CD14-positive monocyte (primary cell): ENCODE measurements at regions not wholly inside any gene's neighbourhood (a gene's known extent, or its start where the extent isn't known, plus 50 kb on each side); places are given as distances from the start of the nearest gene placed in this dataset.

Experiments used
- DNase-seq, 3 donors: peaks; one replicate each; pipeline ENCODE4 v3.0.0-alpha.2; 2011 to 2022
- H2AFZ ChIP-seq: 2 replicates; pipeline ENCODE4 v1.6.0; 2012; ENCODE audit warnings: mild to moderate bottlenecking, low read depth, low read length, inconsistent platforms; ENCODE audit not compliant: insufficient read depth, poor library complexity, severe bottlenecking
- H3K27ac ChIP-seq, 2 donors: 1 replicate in 1 of 2; 2 replicates in 1 of 2; pipeline ENCODE4 v1.5.1; 2012 to 2013; ENCODE audit warnings: low read length in 2 of 2, control low read depth in 1 of 2, inconsistent platforms in 1 of 2, low read depth in 1 of 2, mild to moderate bottlenecking in 1 of 2
- H3K27me3 ChIP-seq, 2 donors: one replicate each; pipeline versions ENCODE4 v1.6.0 to v1.6.1; 2011 to 2013; ENCODE audit warnings: low read length in 2 of 2; ENCODE audit not compliant: control insufficient read depth in 2 of 2, insufficient read depth in 2 of 2
- H3K36me3 ChIP-seq, 2 donors: replicated peaks in 1 of 2; 1 replicate in 1 of 2; 2 replicates in 1 of 2; pipeline versions ENCODE4 v1.5.1 to v1.6.1; 2012 to 2013; ENCODE audit warnings: low read length in 2 of 2, control low read depth in 1 of 2, inconsistent platforms in 1 of 2, mild to moderate bottlenecking in 1 of 2; ENCODE audit not compliant: insufficient read depth in 2 of 2, control insufficient read depth in 1 of 2
- H3K4me1 ChIP-seq, 2 donors: 1 replicate in 1 of 2; 2 replicates in 1 of 2; pipeline versions ENCODE4 v1.5.1 to v1.6.1; 2012 to 2013; ENCODE audit warnings: low read length in 2 of 2, control low read depth in 1 of 2, inconsistent platforms in 1 of 2, mild to moderate bottlenecking in 1 of 2, moderate library complexity in 1 of 2; ENCODE audit not compliant: insufficient read depth in 2 of 2, control insufficient read depth in 1 of 2
- H3K4me2 ChIP-seq: replicated peaks from 2 replicates; pipeline ENCODE3; 2012; ENCODE audit warnings: low read length, moderate library complexity, mild to moderate bottlenecking; ENCODE audit not compliant: poor library complexity, severe bottlenecking; ENCODE audit errors: extremely low read depth
- H3K4me3 ChIP-seq, 3 experiments: fragments of 200-600 bp in 1 of 3; sonication (generic) in 1 of 3; replicated peaks in 1 of 3; 1 replicate in 2 of 3; 2 replicates in 1 of 3; pipeline ENCODE4 v1.5.1; 2011 to 2013; ENCODE audit warnings: low read length in 3 of 3, mild to moderate bottlenecking in 3 of 3, control low read depth in 2 of 3, low read depth in 2 of 3, inconsistent platforms in 1 of 3, moderate library complexity in 1 of 3
- H3K79me2 ChIP-seq: 2 replicates; pipeline ENCODE4 v1.6.0; 2012; ENCODE audit warnings: mild to moderate bottlenecking, control low read depth, inconsistent platforms, low read length, moderate library complexity; ENCODE audit not compliant: insufficient read depth
- H3K9ac ChIP-seq: 2 replicates; pipeline ENCODE4 v1.6.0; 2017; ENCODE audit warnings: low read length, mild to moderate bottlenecking; ENCODE audit not compliant: insufficient read depth, poor library complexity, severe bottlenecking
- H3K9me3 ChIP-seq, 2 donors: replicated peaks in 1 of 2; 1 replicate in 1 of 2; 2 replicates in 1 of 2; pipeline versions ENCODE4 v1.5.1 to v1.6.1; 2012 to 2013; ENCODE audit warnings: low read length in 2 of 2, control low read depth in 1 of 2; ENCODE audit not compliant: control insufficient read depth in 1 of 2, insufficient read depth in 1 of 2
- H4K20me1 ChIP-seq: 2 replicates; pipeline ENCODE4 v1.6.0; 2012; ENCODE audit warnings: mild to moderate bottlenecking, low read length, control low read depth, moderate library complexity; ENCODE audit not compliant: insufficient read depth
- H3K27ac Mint-ChIP-seq, 7 donors: one replicate each; pipeline ENCODE4 v1.8.0; 2020; ENCODE audit warnings: mild to moderate bottlenecking in 7 of 7, mixed read lengths in 7 of 7, moderate library complexity in 6 of 7, inconsistent platforms in 2 of 7
- H3K27me3 Mint-ChIP-seq, 3 donors: one replicate each; pipeline ENCODE4 v1.8.0; 2021 to 2022; ENCODE audit warnings: low read depth in 3 of 3, mild to moderate bottlenecking in 3 of 3, mixed read lengths in 3 of 3, moderate library complexity in 3 of 3, inconsistent platforms in 1 of 3
- H3K36me3 Mint-ChIP-seq, 2 donors: one replicate each; pipeline ENCODE4 v1.8.0; 2020; ENCODE audit warnings: mixed read lengths in 2 of 2, inconsistent platforms in 1 of 2, mild to moderate bottlenecking in 1 of 2
- H3K4me1 Mint-ChIP-seq: one replicate; pipeline ENCODE4 v1.8.0; 2020; ENCODE audit warnings: mild to moderate bottlenecking, mixed read lengths
- H3K4me3 Mint-ChIP-seq, 2 donors: one replicate each; pipeline ENCODE4 v1.8.0; 2020; ENCODE audit warnings: mild to moderate bottlenecking in 2 of 2, mixed read lengths in 2 of 2, moderate library complexity in 1 of 2
- H3K9me3 Mint-ChIP-seq, 7 donors: one replicate each; pipeline ENCODE4 v1.8.0; 2020 to 2022; ENCODE audit warnings: mixed read lengths in 7 of 7, mild to moderate bottlenecking in 6 of 7, moderate library complexity in 6 of 7, inconsistent platforms in 2 of 7
- WGBS: methylation state at CpG from one replicate; pipeline ENCODE4 v1.1.5; 2013; ENCODE audit warnings: missing lambda C conversion rate; ENCODE audit not compliant: insufficient coverage; 5-methylcytosine and 5-hydroxymethylcytosine counted together
- intact Hi-C, 2 donors: fragments of 100-400 bp; cut with micrococcal nuclease; formaldehyde crosslinking; loops; one replicate each; pipeline versions ENCODE4 v1.15.0 to v1.15.1; 2023
- TF ChIP-seq, protein P1 (sequence below): fragments of 200-600 bp; IDR thresholded peaks from one replicate; pipeline ENCODE4 v1.8.0; 2022; ENCODE audit warnings: antibody characterized with exemption, mild to moderate bottlenecking

DNA sequence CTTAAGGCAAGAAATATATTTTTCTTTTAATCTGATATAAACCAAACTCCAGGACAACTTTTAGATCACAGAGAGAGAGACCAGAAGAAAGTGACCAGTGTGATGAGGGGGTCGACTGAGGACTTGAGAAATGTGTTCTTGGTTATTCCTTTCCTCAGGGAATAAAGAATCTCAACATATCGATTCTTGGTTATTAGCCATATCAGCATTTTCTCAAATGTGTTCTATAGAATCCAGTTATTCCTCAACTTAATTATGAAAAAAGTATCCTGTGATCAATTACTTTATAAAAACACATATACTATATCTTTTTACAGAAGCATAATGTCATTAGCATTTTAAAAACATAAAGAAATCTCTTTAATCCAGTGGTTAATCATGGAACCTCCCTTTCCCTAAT lies 222.1 kb upstream of the FAM3C start:
- no peak overlapping the region for H3K27ac Mint-ChIP-seq
- Histone ChIP-seq H3K36me3 (no peaks in the 10 kb centered on the region), H3K79me2 (no peaks in the 10 kb centered on the region), H3K9ac (no peak overlapping the region), H3K4me1 (no peaks in the 10 kb centered on the region), H3K9me3 (no peaks in the 10 kb centered on the region), H3K27ac (no peak overlapping the region), H4K20me1 (no peaks in the 10 kb centered on the region), H3K4me3 (no peak overlapping the region), H2AFZ (no peak overlapping the region), H3K27me3 (no peaks in the 10 kb centered on the region), H3K4me2 (no peak overlapping the region)
- no peaks in the 10 kb centered on the region for H3K36me3 Mint-ChIP-seq
- no peak overlapping the region for H3K4me3 Mint-ChIP-seq
- WGBS, result no CpG with 5 or more reads among the region's 2 CpGs
- H3K9me3 Mint-ChIP-seq, result peaks cover 0 to 2% (median 0%) of the 10 kb centered on the region in 7 donors
- no peaks in the 10 kb centered on the region for H3K27me3 Mint-ChIP-seq
- DNase-seq, result no peak
- no peaks in the 10 kb centered on the region for H3K4me1 Mint-ChIP-seq
- TF ChIP-seq, protein P1, sequence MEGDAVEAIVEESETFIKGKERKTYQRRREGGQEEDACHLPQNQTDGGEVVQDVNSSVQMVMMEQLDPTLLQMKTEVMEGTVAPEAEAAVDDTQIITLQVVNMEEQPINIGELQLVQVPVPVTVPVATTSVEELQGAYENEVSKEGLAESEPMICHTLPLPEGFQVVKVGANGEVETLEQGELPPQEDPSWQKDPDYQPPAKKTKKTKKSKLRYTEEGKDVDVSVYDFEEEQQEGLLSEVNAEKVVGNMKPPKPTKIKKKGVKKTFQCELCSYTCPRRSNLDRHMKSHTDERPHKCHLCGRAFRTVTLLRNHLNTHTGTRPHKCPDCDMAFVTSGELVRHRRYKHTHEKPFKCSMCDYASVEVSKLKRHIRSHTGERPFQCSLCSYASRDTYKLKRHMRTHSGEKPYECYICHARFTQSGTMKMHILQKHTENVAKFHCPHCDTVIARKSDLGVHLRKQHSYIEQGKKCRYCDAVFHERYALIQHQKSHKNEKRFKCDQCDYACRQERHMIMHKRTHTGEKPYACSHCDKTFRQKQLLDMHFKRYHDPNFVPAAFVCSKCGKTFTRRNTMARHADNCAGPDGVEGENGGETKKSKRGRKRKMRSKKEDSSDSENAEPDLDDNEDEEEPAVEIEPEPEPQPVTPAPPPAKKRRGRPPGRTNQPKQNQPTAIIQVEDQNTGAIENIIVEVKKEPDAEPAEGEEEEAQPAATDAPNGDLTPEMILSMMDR, result no peak
- intact Hi-C loops, result no loop called here

DNA sequence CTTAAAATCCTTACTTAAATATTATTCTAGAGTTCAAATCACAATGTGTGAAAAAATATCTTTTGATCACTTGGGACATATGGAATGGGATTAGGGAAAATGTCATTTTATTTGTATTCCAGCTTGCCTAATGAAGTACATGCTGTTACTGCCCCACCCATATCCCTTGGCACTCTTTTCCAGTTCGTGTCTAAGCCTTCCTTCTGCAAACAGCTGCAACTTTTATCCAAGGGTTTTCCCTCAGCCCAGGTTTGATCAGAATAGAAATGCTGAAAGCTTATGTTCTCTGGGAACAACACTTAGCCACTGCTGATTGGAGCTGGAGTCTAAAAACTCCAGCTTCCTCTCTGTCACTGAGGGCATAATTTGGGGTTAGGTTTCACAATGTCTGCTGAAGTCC lies 214.1 kb upstream of the FAM3C start:
- WGBS, result 80% methylated on average over 1 of the region's 1 CpG

More for the DNA sequence above, 214.1 kb upstream of the FAM3C start:
- DNase-seq, result no peak
- TF ChIP-seq, protein P1, result no peak
- Mint-ChIP-seq H3K4me3 (no peak overlapping the region), H3K36me3 (no peaks in the 10 kb centered on the region), H3K9me3 (peaks cover 0 to 13% (median 2%) of the 10 kb centered on the region in 7 donors), H3K27me3 (no peaks in the 10 kb centered on the region), H3K4me1 (no peaks in the 10 kb centered on the region), H3K27ac (no peak overlapping the region)
- Histone ChIP-seq H4K20me1 (no peaks in the 10 kb centered on the region), H3K9me3 (peaks cover 0 to 3% of the 10 kb centered on the region in 2 donors), H3K36me3 (no peaks in the 10 kb centered on the region), H3K4me2 (no peak overlapping the region), H3K79me2 (no peaks in the 10 kb centered on the region), H3K27me3 (no peaks in the 10 kb centered on the region), H3K9ac (no peak overlapping the region), H2AFZ (no peak overlapping the region), H3K4me3 (no peak overlapping the region), H3K27ac (no peak overlapping the region), H3K4me1 (no peaks in the 10 kb centered on the region)
- intact Hi-C loops, result no loop called here
